HEK293 (cell line): ENCODE measurements at regions not wholly inside any gene's neighbourhood (a gene's known extent, or its start where the extent isn't known, plus 50 kb on each side); places are given as distances from the start of the nearest gene placed in this dataset.

ENCODE experiments used
- CTCF ChIA-PET: fragments of 350-600 bp; formaldehyde crosslinking; extraction: SDS; loops from one replicate; lab custom pipeline; 2021; ENCODE audit warnings: antibody characterized with exemption; lab: Yijun Ruan, JAX
- POLR2A ChIA-PET: fragments of 300-600 bp; formaldehyde crosslinking; extraction: SDS; loops from one replicate; lab custom pipeline; 2020; ENCODE audit warnings: antibody characterized with exemption, inconsistent platforms; lab: Yijun Ruan, JAX
- H3K27ac ChIP-seq: fragments of 200-500 bp; sonication (Bioruptor generic); 2 replicates; pipeline ENCODE4 v1.5.1; 2014; ENCODE audit warnings: low read depth, low read length, control low read depth, inconsistent platforms; ENCODE audit errors: extremely low read depth
- H3K36me3 ChIP-seq, 2 experiments: fragments of 200-500 bp in 1 of 2; sonication (Bioruptor generic) in 1 of 2; 1 replicate in 1 of 2; 2 replicates in 1 of 2; pipeline ENCODE4 v1.5.1; 2014 to 2017; ENCODE audit warnings: inconsistent platforms in 2 of 2, low read length in 2 of 2; ENCODE audit not compliant: control insufficient read depth in 2 of 2, insufficient read depth in 1 of 2
- H3K4me1 ChIP-seq: fragments of 200-500 bp; sonication (Bioruptor generic); 2 replicates; pipeline ENCODE4 v1.5.1; 2014; ENCODE audit warnings: mild to moderate bottlenecking, low read length, inconsistent platforms; ENCODE audit not compliant: control insufficient read depth, insufficient read depth
- H3K4me3 ChIP-seq: 2 replicates; pipeline ENCODE4 v1.5.1; 2011; ENCODE audit warnings: low read depth, mild to moderate bottlenecking, control low read depth, low read length, moderate library complexity
- H3K9me3 ChIP-seq: fragments of 200-500 bp; sonication (Bioruptor generic); 2 replicates; pipeline ENCODE4 v1.5.1; 2014; ENCODE audit warnings: low read depth, low read length, inconsistent platforms; ENCODE audit not compliant: control insufficient read depth, insufficient read depth
- EGR2 ChIP-seq: fragments of 450-650 bp; formaldehyde crosslinking; IDR thresholded peaks from 2 replicates; pipeline ENCODE4 v1.5.1; 2016; ENCODE audit warnings: low read depth, missing biosample characterization, missing genetic modification characterization
- GLI2 ChIP-seq: fragments of 450-650 bp; formaldehyde crosslinking; IDR thresholded peaks from 2 replicates; pipeline ENCODE4; 2017; ENCODE audit warnings: missing biosample characterization, missing genetic modification characterization, low read depth, borderline replicate concordance
- HOXC10 ChIP-seq: sonication (generic); formaldehyde crosslinking; IDR thresholded peaks from 2 replicates; pipeline ENCODE4 v1.8.1; 2023; ENCODE audit warnings: mild to moderate bottlenecking, missing genetic modification reagents
- KLF7 ChIP-seq: fragments of 450-650 bp; formaldehyde crosslinking; IDR thresholded peaks from 2 replicates; pipeline ENCODE4 v1.5.1; 2016; ENCODE audit warnings: missing biosample characterization, missing genetic modification characterization, borderline replicate concordance
- OVOL3 ChIP-seq: fragments of 450-650 bp; formaldehyde crosslinking; IDR thresholded peaks from 2 replicates; pipeline ENCODE4 v1.5.1; 2016; ENCODE audit warnings: missing biosample characterization, missing genetic modification characterization
- PATZ1 ChIP-seq: fragments of 450-650 bp; formaldehyde crosslinking; IDR thresholded peaks from 2 replicates; pipeline ENCODE4 v1.5.1; 2016; ENCODE audit warnings: missing biosample characterization, missing genetic modification characterization
- SP3 ChIP-seq: fragments of 450-650 bp; formaldehyde crosslinking; IDR thresholded peaks from 2 replicates; pipeline ENCODE4 v1.5.1; 2016; ENCODE audit warnings: missing biosample characterization, missing genetic modification characterization
- TCF7L2 ChIP-seq: IDR thresholded peaks from 2 replicates; pipeline ENCODE4 v1.6.1; 2011; ENCODE audit warnings: low read depth, mild to moderate bottlenecking, inconsistent platforms, low read length, moderate library complexity, borderline replicate concordance
- ZBTB20 ChIP-seq: fragments of 450-650 bp; formaldehyde crosslinking; IDR thresholded peaks from 2 replicates; pipeline ENCODE4 v1.5.1; 2016; ENCODE audit warnings: missing biosample characterization, missing genetic modification characterization
- ZBTB49 ChIP-seq: fragments of 450-650 bp; formaldehyde crosslinking; IDR thresholded peaks from 2 replicates; pipeline ENCODE4 v1.5.1; 2016; ENCODE audit warnings: missing biosample characterization, missing genetic modification characterization, low read depth
- ZNF223 ChIP-seq: fragments of 450-650 bp; formaldehyde crosslinking; IDR thresholded peaks from 2 replicates; pipeline ENCODE4 v1.5.1; 2016; ENCODE audit warnings: missing biosample characterization, missing genetic modification characterization
- ZNF292 ChIP-seq: fragments of 450-650 bp; formaldehyde crosslinking; IDR thresholded peaks from 2 replicates; pipeline ENCODE4 v1.5.1; 2016; ENCODE audit warnings: low read depth, missing biosample characterization, missing genetic modification characterization, borderline replicate concordance
- ZNF362 ChIP-seq: fragments of 450-650 bp; formaldehyde crosslinking; IDR thresholded peaks from 2 replicates; pipeline ENCODE4 v1.5.1; 2016; ENCODE audit warnings: missing biosample characterization, missing genetic modification characterization
- ZNF391 ChIP-seq: fragments of 450-650 bp; formaldehyde crosslinking; IDR thresholded peaks from 2 replicates; pipeline ENCODE4 v1.5.1; 2016; ENCODE audit warnings: low read depth, missing biosample characterization, missing genetic modification characterization, borderline replicate concordance
- ZNF514 ChIP-seq: fragments of 450-650 bp; formaldehyde crosslinking; IDR thresholded peaks from 2 replicates; pipeline ENCODE4 v1.5.1; 2016; ENCODE audit warnings: missing biosample characterization, missing genetic modification characterization
- ZNF518A ChIP-seq: fragments of 450-650 bp; formaldehyde crosslinking; conservative IDR thresholded peaks from 2 replicates; pipeline ENCODE4 v1.5.1; 2016; ENCODE audit warnings: low read depth, missing biosample characterization, missing genetic modification characterization
- ZNF610 ChIP-seq: fragments of 450-650 bp; formaldehyde crosslinking; IDR thresholded peaks from 2 replicates; pipeline ENCODE4 v1.5.1; 2016; ENCODE audit warnings: missing biosample characterization, missing genetic modification characterization, borderline replicate concordance
- ZNF639 ChIP-seq: fragments of 450-650 bp; formaldehyde crosslinking; IDR thresholded peaks from 2 replicates; pipeline ENCODE4 v1.5.1; 2016; ENCODE audit warnings: missing biosample characterization, missing genetic modification characterization
- ZNF830 ChIP-seq: fragments of 450-650 bp; IDR thresholded peaks from 2 replicates; pipeline ENCODE4 v1.5.0; 2018; ENCODE audit warnings: missing biosample characterization, missing genetic modification characterization, low read depth, mild to moderate bottlenecking, moderate library complexity
- ZSCAN30 ChIP-seq: fragments of 450-650 bp; IDR thresholded peaks from 2 replicates; pipeline ENCODE4 v1.5.1; 2018; ENCODE audit warnings: missing biosample characterization, mild to moderate bottlenecking, missing genetic modification characterization, moderate library complexity

GRCh38 chr6:99185525-99185924, 163.9 kb downstream of the FAXC start:
- H3K4me3 ChIP-seq: no peak overlapping the region
- no peak for TF ChIP-seq ZBTB20 (tag by site-specific recombination)
- no peak for TF ChIP-seq SP3
- no peak for TF ChIP-seq ZNF292 (tag by site-specific recombination)
- TF ChIP-seq KLF7 (tag by site-specific recombination): no peak
- TF ChIP-seq ZNF391 (tag by site-specific recombination): no peak
- TF ChIP-seq ZNF514 (tag by site-specific recombination): no peak
- TF ChIP-seq OVOL3: no peak
- TF ChIP-seq ZNF830 (tag by site-specific recombination): no peak
- no peak for TF ChIP-seq EGR2
- no peak for TF ChIP-seq TCF7L2
- no peak for TF ChIP-seq ZNF223 (tag by site-specific recombination)
- no peak for TF ChIP-seq ZNF518A (tag by site-specific recombination)
- no peak for TF ChIP-seq HOXC10 (CRISPR knock-in tag)
- no peak for TF ChIP-seq ZBTB49 (tag by site-specific recombination)
- TF ChIP-seq GLI2 (tag by site-specific recombination): no peak
- H3K36me3 ChIP-seq: no peaks in the 10 kb centered on the region
- no peaks in the 10 kb centered on the region for H3K9me3 ChIP-seq
- no peak overlapping the region for H3K27ac ChIP-seq
- POLR2A ChIA-PET: no interaction called here
- CTCF ChIA-PET: interaction anchor here (1.0 to 1.2 kb wide), 2 partner anchors 25 to 56 kb away, joined by 4 to 5 read pairs; no protein-coding TSS in a partner anchor
- no peaks in the 10 kb centered on the region for H3K4me1 ChIP-seq

GRCh38 chr6:99184696-99185095, 164.8 kb downstream of the FAXC start:
- no peaks in the 10 kb centered on the region for H3K9me3 ChIP-seq
- H3K27ac ChIP-seq: no peak overlapping the region
- H3K4me3 ChIP-seq: no peak overlapping the region
- CTCF ChIA-PET: interaction anchor here (1.0 to 2.2 kb wide), 4 partner anchors 24 to 209 kb away, joined by 3 to 12 read pairs (median 4); no protein-coding TSS in a partner anchor
- no peaks in the 10 kb centered on the region for H3K36me3 ChIP-seq
- POLR2A ChIA-PET: no interaction called here
- H3K4me1 ChIP-seq: no peaks in the 10 kb centered on the region
- TF ChIP-seq ZSCAN30 (tag by site-specific recombination) (no peak), ZNF610 (tag by site-specific recombination) (no peak), ZBTB49 (tag by site-specific recombination) (no peak), KLF7 (tag by site-specific recombination) (no peak), PATZ1 (no peak), ZNF362 (tag by site-specific recombination) (no peak), ZNF639 (no peak)
